Esophagus squamous epithelium (tissue), 4 donors: ENCODE measurements at regions not wholly inside any gene's neighbourhood (a gene's known extent, or its start where the extent isn't known, plus 50 kb on each side); places are given as distances from the start of the nearest gene placed in this dataset.

Source experiments
- POLR2A ChIP-seq, 4 donors: fragments of 450-650 bp; IDR thresholded peaks; one replicate each; pipeline ENCODE4 v1.6.1; 2017; ENCODE audit warnings: antibody characterized with exemption in 4 of 4, mild to moderate bottlenecking in 4 of 4, moderate library complexity in 3 of 4
- TF ChIP-seq, protein P1 (sequence below), 6 experiments: fragments of 450-650 bp in 4 of 6; fragments of 200-600 bp in 2 of 6; sonication (generic) in 2 of 6; IDR thresholded peaks; one replicate each; pipeline ENCODE4 v1.5.1; 2016 to 2019; ENCODE audit warnings: antibody characterized with exemption in 6 of 6, mild to moderate bottlenecking in 4 of 6, moderate library complexity in 4 of 6

DNA sequence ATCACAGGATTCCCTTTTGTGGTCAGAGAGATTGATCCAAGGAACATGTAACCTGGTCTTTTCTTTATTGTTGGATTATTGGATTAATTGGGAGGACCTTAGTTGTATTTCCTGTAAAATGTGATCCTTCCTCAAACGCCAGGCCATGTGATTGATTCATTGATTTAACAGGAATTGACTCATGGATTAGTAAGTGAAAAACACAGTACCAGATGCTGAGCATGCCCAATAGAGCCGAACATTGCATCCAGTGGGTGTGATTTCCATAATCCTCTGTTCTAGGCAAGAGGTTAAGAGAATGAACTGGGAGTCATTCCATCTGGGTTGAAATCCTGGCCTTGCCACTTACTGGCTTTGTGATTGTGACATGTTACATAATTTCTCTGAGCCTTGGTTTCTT is 522.3 kb downstream of the MAT2B start:
- TF ChIP-seq, protein P1, sequence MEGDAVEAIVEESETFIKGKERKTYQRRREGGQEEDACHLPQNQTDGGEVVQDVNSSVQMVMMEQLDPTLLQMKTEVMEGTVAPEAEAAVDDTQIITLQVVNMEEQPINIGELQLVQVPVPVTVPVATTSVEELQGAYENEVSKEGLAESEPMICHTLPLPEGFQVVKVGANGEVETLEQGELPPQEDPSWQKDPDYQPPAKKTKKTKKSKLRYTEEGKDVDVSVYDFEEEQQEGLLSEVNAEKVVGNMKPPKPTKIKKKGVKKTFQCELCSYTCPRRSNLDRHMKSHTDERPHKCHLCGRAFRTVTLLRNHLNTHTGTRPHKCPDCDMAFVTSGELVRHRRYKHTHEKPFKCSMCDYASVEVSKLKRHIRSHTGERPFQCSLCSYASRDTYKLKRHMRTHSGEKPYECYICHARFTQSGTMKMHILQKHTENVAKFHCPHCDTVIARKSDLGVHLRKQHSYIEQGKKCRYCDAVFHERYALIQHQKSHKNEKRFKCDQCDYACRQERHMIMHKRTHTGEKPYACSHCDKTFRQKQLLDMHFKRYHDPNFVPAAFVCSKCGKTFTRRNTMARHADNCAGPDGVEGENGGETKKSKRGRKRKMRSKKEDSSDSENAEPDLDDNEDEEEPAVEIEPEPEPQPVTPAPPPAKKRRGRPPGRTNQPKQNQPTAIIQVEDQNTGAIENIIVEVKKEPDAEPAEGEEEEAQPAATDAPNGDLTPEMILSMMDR (IDR thresholded peaks at IDR 0.05): no peak
- TF ChIP-seq POLR2A (IDR thresholded peaks at IDR 0.05): no peak
